OCI-LY7 (cell line): ENCODE measurements at regions not wholly inside any gene's neighbourhood (a gene's known extent, or its start where the extent isn't known, plus 50 kb on each side); places are given as distances from the start of the nearest gene placed in this dataset.

ENCODE experiments used
- BruUV-seq: library from RNA; stranded (reverse); fragments of 400-500 nt; replicated peaks from 2 replicates; lab custom pipeline; 2021; lab: Mats Ljungman, UMichigan
- CTCF ChIA-PET: fragments of 300-600 bp; sonication (Branson Sonifier 250); formaldehyde crosslinking; loops from one replicate; lab custom pipeline; 2022; ENCODE audit warnings: antibody characterized with exemption; ENCODE audit not compliant: unreplicated experiment; lab: Charles Lee
- POLR2A ChIA-PET: fragments of 300-600 bp; sonication (Branson Sonifier 250); formaldehyde crosslinking; loops from one replicate; lab custom pipeline; 2022; ENCODE audit warnings: antibody characterized with exemption; lab: Charles Lee
- DNase-seq: peaks from one replicate; pipeline ENCODE4 v3.0.0-alpha.2; 2015; ENCODE audit warnings: low spot score
- H2AFZ ChIP-seq: fragments of 200-600 bp; sonication (generic), shearing (Covaris generic); 2 replicates; pipeline ENCODE4 v1.6.1; 2014; ENCODE audit warnings: mild to moderate bottlenecking, antibody characterized with exemption, low read length, moderate library complexity
- H3K27ac ChIP-seq: fragments of 200-600 bp; sonication (generic); 2 replicates; pipeline ENCODE4 v1.5.1; 2014; ENCODE audit warnings: mixed run types, low read depth, mild to moderate bottlenecking, moderate library complexity, low read length, inconsistent platforms; ENCODE audit not compliant: poor library complexity, severe bottlenecking
- H3K36me3 ChIP-seq: fragments of 200-600 bp; sonication (generic); 2 replicates; pipeline ENCODE4 v1.6.1; 2014; ENCODE audit warnings: mild to moderate bottlenecking, antibody characterized with exemption, low read length, moderate library complexity, mixed read lengths; ENCODE audit not compliant: insufficient read depth
- H3K4me1 ChIP-seq: fragments of 200-600 bp; sonication (generic); 2 replicates; pipeline ENCODE4 v1.5.1; 2014; ENCODE audit warnings: mild to moderate bottlenecking, low read length; ENCODE audit not compliant: insufficient read depth, poor library complexity, severe bottlenecking
- H3K4me2 ChIP-seq: fragments of 200-600 bp; sonication (generic); 2 replicates; pipeline ENCODE4 v1.6.1; 2014; ENCODE audit warnings: mild to moderate bottlenecking, low read length
- H3K4me3 ChIP-seq: fragments of 200-600 bp; sonication (generic); 2 replicates; pipeline ENCODE4 v1.5.1; 2014; ENCODE audit warnings: mild to moderate bottlenecking, low read depth, low read length; ENCODE audit not compliant: poor library complexity, severe bottlenecking
- H3K79me2 ChIP-seq: fragments of 200-600 bp; sonication (generic); 2 replicates; pipeline ENCODE4 v1.6.1; 2016; ENCODE audit warnings: low read depth, mild to moderate bottlenecking, low read length, moderate library complexity, mixed read lengths; ENCODE audit not compliant: insufficient read depth
- H3K9me2 ChIP-seq: fragments of 200-600 bp; sonication (generic); 2 replicates; pipeline ENCODE4 v1.6.1; 2016; ENCODE audit warnings: mild to moderate bottlenecking, low read length, mixed read lengths; ENCODE audit not compliant: insufficient read depth
- H3K9me3 ChIP-seq: fragments of 200-600 bp; sonication (generic); 2 replicates; pipeline ENCODE4 v1.6.1; 2014; ENCODE audit warnings: mild to moderate bottlenecking, mixed run types, low read length, mixed read lengths
- H4K20me1 ChIP-seq: fragments of 200-600 bp; sonication (generic); 2 replicates; pipeline ENCODE4 v1.6.1; 2014; ENCODE audit warnings: mild to moderate bottlenecking, antibody characterized with exemption, low read length, moderate library complexity, mixed read lengths; ENCODE audit not compliant: insufficient read depth
- CTCF ChIP-seq: fragments of 200-600 bp; sonication (generic); conservative IDR thresholded peaks from 2 replicates; pipeline ENCODE4 v1.5.1; 2014; ENCODE audit warnings: mild to moderate bottlenecking, antibody characterized with exemption, low read length, moderate library complexity, mixed read lengths
- EZH2phosphoT487 ChIP-seq: fragments of 200-600 bp; sonication (generic); IDR thresholded peaks from 2 replicates; pipeline ENCODE4 v1.6.1; 2018; ENCODE audit warnings: low read depth, borderline replicate concordance, mild to moderate bottlenecking, mixed run types, antibody characterized with exemption, low read length, moderate library complexity, mixed read lengths
- intact Hi-C: fragments of 100-400 bp; cut with micrococcal nuclease; formaldehyde crosslinking; loops from one replicate; pipeline ENCODE4 v1.10.0; 2022; ENCODE audit not compliant: unreplicated experiment

DNA sequence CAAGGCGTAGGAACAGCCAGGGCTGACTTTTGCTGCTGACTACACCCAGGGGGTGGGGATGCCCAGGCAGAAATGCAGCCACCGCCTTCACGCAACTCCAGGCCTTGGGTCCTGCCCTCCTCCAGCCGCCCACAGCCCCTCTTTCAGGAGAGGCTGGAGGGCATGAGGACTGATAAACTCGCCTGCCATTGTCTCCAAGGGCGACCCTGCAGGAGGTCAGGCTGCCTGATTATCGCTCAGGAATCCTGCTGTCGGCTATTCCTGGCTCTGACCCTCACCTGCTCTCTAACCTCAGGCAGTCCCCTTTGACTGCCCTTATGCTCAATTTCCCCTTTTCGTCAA, 62.0 kb upstream of the HDDC2 start:
- H2AFZ ChIP-seq = no peak overlapping the region
- no peak overlapping the region for H3K27ac ChIP-seq
- H3K36me3 ChIP-seq = no peaks in the 10 kb centered on the region
- no peaks in the 10 kb centered on the region for H3K79me2 ChIP-seq
- no peak overlapping the region for H3K4me2 ChIP-seq
- no peak for TF ChIP-seq EZH2phosphoT487
- TF ChIP-seq CTCF = no peak
- H3K9me3 ChIP-seq = no peaks in the 10 kb centered on the region
- ChIA-PET POLR2A (no interaction called here), CTCF (no interaction called here)
- H3K4me3 ChIP-seq = no peak overlapping the region
- H3K4me1 ChIP-seq = no peaks in the 10 kb centered on the region
- intact Hi-C loops = no loop called here
- no peaks in the 10 kb centered on the region for H4K20me1 ChIP-seq
- H3K9me2 ChIP-seq = no peaks in the 10 kb centered on the region
- DNase-seq = no peak
- no TSS peak for BruUV-seq

DNA sequence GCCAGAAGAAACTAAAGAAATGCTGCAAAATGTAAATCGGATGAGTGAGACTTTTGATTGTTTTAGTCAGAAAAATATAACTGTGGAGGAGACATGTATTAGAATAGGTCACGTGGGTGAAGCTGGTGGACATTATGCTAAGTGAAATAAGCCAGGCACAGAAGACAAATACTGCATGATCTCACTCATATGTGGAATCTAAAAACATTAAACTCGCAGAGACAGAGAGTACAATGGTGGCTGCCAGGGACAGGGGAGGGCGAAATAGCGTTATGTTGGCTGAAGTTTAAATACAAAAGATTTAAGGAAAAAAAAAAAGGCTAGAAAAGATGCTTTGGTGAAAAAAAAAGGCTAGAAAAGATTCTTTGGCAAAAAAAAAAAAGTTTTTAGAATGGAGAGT, 63.5 kb upstream of the HDDC2 start:
- Histone ChIP-seq H3K4me3 (no peak overlapping the region), H4K20me1 (no peaks in the 10 kb centered on the region), H3K4me1 (no peaks in the 10 kb centered on the region), H2AFZ (no peak overlapping the region), H3K79me2 (no peaks in the 10 kb centered on the region), H3K9me2 (no peaks in the 10 kb centered on the region), H3K27ac (no peak overlapping the region), H3K9me3 (no peaks in the 10 kb centered on the region), H3K36me3 (no peaks in the 10 kb centered on the region), H3K4me2 (no peak overlapping the region)
- TF ChIP-seq EZH2phosphoT487 (no peak), CTCF (no peak)
- intact Hi-C loops = no loop called here
- no peak for DNase-seq
- ChIA-PET POLR2A (no interaction called here), CTCF (no interaction called here)
- BruUV-seq = no TSS peak

DNA sequence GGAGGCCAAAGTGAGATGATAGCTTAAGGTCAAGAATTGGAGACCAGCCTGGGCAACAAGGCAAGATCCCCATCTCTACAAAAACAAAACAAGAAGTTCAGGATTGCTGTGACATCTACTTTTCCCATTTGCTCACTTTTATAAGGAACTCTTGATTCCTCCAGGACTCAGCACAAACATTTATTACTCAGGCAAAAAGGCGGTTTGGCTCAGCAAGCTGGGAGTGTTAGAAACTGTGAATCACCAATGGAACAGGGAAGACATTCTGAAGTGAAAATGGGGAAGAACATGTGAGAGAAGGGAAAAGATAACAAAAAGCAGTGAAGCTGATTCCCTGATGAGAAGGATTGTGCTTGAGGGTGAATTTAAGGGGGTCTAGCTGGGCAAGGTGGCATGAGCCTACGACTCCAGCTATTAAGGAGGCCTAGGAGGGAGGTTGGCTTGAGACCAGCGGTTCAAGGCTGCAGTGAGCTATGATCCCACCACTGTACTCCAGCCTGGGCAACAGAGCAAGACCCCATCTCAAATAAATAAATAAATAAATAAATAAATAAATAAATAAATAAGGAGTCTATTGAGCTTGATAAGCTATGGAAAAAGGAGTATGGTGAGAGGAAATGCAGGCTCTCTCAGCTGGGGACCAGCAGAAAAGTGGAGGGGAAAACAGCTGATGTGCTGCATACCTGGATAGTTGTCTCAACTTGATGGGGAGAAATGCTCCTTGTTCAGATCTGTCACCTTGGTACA, 65.4 kb upstream of the HDDC2 start:
- H3K4me1 ChIP-seq = no peaks in the 10 kb centered on the region
- H3K36me3 ChIP-seq = no peaks in the 10 kb centered on the region
- ChIA-PET CTCF (interaction anchor here (0.5 to 0.7 kb wide), 2 partner anchors 23 to 589 kb away, joined by 4 read pairs; no protein-coding TSS in a partner anchor), POLR2A (interaction anchor here (0.6 to 1.3 kb wide), 3 partner anchors 10 to 17 kb away, joined by 3 to 4 read pairs (median 4); no protein-coding TSS in a partner anchor)
- H3K9me3 ChIP-seq = no peaks in the 10 kb centered on the region
- no peak for DNase-seq
- no peaks in the 10 kb centered on the region for H3K9me2 ChIP-seq
- H2AFZ ChIP-seq = no peak overlapping the region
- H3K27ac ChIP-seq = no peak overlapping the region
- no TSS peak for BruUV-seq
- intact Hi-C loops = no loop called here
- TF ChIP-seq CTCF (no peak), EZH2phosphoT487 (no peak)
- H3K79me2 ChIP-seq = no peaks in the 10 kb centered on the region
- no peaks in the 10 kb centered on the region for H4K20me1 ChIP-seq
- H3K4me3 ChIP-seq = no peak overlapping the region
- H3K4me2 ChIP-seq = no peak overlapping the region
